Activated naive CD4-positive, alpha-beta T cell (primary cell): ENCODE measurements at regions not wholly inside any gene's neighbourhood (a gene's known extent, or its start where the extent isn't known, plus 50 kb on each side); places are given as distances from the start of the nearest gene placed in this dataset.

Source experiments
- DNase-seq, 4 experiments: peaks; one replicate each; lab custom pipeline; 2025; lab: John Stamatoyannopoulos, UW

GRCh38 chr18:72075040-72075439 lies 469.1 kb downstream of the CBLN2 start:
- no peak for DNase-seq

- DNase-seq = no peak
These were observed 481.1 kb downstream of the CBLN2 start for GRCh38 chr18:72063001-72063400.

- DNase-seq = no peak
These were observed 485.3 kb downstream of the CBLN2 start for GRCh38 chr18:72058851-72059250.

DNA sequence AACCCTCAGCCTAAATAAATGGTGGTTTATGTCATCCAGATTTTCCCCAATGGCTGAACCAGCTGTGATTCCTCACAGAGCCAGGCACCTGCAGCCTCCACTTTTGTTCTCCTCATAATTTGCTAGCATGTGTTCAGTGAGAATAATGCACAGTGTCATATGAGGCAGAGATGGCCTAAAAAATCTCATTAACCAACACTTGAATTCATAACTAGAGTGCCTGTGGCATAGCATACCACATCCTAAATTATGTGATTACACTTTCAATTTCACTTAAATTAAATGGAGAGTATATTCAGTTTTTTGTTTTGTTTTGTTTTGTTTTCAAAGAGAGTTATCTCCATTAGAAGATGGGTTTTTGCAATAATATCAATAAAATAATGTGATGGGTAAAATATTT lies 488.0 kb downstream of the CBLN2 start:
- no peak for DNase-seq

GRCh38 chr18:72041313-72042032 lies 502.7 kb downstream of the CBLN2 start:
- DNase-seq = no peak

GRCh38 chr18:72013427-72013850 lies 530.7 kb downstream of the CBLN2 start:
- DNase-seq = no peak

DNA sequence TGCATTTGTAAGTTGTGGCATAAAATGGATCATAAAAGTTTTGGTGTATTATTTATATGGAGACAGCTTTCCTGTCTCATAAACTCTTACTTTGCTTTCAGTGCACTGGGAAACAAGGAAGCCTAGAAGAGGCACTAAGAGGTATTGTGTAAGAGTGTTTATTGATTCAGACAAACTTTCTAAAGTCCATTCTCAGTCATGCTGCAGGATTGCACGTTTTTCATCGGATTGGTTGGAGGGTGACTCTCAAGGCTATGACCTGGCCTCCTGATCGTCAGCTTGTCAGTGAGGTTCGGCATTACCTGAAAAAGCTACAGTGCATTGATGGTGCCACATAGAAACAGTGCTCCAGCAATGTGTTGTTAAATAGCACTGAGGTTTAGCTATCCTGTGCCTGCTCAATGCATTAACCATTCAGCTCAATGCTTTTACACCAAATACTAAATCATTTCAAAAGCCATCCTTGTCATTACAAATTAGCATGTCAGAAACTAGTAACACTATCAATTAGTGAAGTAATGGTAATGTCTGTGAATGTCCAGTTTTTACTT lies 545.5 kb downstream of the CBLN2 start:
- no peak for DNase-seq

- DNase-seq = no peak
These were observed 548.2 kb downstream of the CBLN2 start for GRCh38 chr18:71995904-71996465.

DNA sequence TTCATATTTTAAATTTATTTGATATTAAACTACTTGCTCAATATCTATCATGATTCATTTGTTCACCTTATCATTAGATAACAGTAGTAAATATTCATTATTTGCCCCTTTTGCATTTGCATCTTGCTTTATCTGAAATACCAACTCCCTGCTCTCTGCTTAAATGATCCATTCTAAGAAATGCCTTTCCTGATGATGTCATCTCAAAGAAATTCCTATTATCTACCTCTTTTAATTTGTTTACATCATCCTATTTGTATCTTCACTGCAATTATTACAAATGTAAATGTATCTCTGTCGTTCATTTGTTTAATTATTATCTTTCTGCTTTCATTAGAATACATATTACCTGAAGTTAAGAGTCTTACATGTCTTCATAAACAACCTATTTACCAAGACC lies 549.9 kb downstream of the CBLN2 start:
- no peak for DNase-seq

DNA sequence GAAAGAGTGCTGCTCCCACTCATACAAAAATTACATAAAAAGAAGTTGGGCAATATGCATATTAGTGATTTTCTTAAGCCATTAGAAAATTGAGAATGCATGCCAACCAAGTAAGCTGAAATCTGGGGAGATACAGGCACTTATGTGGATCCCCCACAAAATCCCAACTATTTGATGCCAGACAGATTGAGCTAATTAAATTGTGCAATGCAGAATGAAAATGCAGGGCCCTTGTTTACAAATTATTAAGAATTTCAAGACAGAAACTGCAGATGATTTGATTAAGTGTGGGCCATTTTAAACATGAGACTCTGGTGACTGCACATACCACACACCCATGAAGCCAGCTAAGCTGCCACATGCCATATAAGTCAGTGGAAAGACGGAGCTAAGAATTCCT lies 554.5 kb downstream of the CBLN2 start:
- no peak for DNase-seq

DNA sequence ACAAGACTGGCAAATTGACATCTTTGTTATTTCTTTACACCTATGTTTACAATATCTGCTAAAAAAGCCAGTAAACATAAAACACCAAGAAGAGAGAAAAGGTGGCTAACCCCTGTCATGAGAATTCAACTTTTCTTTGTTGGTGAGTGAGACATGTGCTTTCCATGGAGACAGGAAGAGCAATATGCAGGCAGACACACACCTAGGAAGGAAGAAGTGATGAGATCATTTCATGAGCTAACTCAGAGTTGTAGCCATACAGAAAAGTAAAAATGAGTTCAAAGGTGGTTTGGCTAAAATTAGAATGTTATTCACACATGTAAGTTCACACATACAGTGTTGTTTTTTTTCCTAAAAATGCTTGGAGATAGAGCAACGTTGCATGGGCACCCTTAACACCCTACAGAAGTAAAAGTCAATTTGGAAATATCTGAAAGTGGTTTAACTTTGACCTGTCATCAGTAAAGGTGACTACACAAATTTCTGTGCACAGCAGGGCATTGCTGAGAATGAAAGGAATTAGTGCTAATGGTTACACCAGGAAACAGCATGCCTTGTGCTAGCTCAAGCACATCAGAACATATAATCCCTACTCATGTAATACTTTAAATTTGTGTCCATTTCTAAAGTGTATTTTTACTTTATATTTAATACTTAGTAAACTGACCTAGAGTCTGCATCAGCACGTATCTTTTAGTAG lies 557.6 kb downstream of the CBLN2 start:
- no peak for DNase-seq

DNA sequence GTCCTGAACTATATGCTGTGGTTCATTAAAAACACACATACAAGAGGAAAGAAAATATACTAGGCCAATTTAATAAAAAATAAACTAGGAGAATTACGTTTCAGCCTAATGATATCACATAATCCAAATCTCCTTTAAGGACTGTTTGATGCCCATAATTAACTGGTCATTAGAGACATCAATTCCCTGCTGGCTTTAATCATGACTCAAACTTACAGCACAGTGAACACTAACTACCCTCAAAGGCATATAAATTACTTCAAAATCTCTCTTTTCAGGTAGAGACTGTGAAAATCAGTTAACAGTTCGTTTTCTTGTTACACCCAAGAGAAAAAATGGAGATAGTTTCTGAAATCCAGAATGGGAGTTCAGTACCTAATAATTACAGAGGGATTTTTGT lies 567.4 kb downstream of the CBLN2 start:
- DNase-seq = no peak

DNA sequence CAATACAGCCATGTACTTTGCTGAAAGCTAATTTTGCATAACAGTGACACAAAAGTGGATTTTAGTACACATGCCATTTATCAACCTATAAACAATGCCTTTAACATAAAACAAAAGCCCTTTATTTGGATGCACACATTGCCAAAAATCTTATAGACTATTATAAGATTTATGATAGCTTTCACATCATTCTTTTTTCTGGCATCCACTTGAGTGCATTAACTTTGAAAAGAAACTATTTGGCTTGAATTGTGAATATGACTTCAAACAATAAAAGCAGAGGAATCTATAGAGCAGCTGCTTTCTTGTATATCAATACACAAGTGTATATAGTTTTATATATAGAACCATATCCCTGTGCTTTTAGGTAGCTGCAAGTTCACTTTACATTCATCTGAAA lies 577.4 kb downstream of the CBLN2 start:
- no peak for DNase-seq

- no peak for DNase-seq
These were observed 585.5 kb downstream of the CBLN2 start for GRCh38 chr18:71958605-71959004.

- no peak for DNase-seq
These were observed 593.1 kb downstream of the CBLN2 start for GRCh38 chr18:71951001-71951400.

GRCh38 chr18:71942433-71942832 lies 601.7 kb downstream of the CBLN2 start:
- DNase-seq = no peak

DNA sequence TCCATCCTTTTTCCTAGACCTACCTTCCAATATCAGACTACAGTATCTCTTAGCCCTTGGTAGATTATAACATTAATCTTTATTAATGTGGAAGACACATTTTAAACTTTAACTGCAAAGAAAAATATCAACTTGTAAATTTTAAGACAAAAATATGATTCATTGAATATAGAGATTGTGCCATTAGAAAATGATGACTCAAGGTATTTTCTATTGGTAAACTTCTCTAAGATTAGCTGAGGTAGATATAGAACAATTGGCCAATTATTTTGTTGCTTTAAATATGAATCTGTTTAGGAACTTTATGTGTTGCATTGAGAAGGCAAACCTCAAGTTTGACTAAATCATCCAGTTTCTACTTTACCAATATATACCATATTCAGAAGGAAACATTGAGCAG lies 604.7 kb downstream of the CBLN2 start:
- no peak for DNase-seq

DNA sequence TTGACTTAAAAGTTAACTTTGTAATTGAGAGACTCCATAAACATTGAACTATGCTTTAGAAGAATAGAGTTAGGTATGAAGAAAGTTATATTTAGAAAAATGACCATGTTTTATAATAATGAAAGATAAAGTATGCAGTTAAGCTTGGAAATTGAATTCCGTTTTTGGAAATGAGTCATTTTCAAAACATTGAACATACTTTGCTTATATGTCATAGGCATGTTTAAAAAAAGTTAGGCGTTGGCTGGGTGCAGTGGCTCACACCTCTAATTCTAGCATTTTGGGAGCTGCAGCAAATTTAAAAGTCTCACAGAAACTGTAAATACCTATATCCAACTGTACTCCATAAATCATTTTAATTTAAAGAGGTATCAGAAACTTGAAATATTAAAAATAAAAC lies 607.4 kb downstream of the CBLN2 start:
- DNase-seq = no peak

DNA sequence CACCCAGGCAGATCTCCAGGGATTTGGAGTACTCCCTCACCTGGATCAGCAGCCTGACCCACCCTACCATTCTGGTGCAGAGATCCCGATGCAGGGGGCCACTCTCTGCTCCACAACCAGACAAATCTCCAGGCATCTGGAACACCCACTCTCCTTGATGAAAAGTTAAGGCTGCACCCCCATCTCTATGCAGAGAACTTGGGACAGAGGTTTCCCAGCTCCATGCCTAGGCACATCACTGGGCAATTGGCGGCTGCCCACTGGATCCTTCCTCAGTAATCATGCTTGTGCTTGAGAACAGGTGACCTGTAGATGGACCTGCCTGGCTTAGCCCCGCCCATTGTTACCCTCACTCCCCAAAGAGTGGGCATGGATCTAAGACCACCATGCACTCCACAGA lies 624.9 kb downstream of the CBLN2 start:
- no peak for DNase-seq

DNA sequence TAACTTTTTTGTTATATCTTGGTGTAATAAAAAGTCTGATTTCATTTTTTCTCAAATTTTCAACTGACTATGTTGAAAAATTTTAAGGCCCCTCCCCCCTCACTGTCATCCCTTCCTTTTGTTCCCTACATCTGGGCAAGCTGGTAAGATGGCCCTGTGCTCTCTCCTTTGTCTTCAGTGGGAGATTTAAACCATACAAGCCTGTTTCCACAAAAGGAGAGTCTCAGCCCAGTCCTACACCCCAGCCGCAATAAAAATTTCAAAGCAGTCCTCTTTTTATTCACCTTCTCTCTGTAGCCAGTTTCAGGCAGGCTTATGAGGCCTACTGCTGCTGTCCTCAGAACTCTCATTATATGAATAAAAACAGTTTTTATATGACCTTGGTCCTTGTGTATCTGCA lies 630.5 kb downstream of the CBLN2 start:
- no peak for DNase-seq

DNA sequence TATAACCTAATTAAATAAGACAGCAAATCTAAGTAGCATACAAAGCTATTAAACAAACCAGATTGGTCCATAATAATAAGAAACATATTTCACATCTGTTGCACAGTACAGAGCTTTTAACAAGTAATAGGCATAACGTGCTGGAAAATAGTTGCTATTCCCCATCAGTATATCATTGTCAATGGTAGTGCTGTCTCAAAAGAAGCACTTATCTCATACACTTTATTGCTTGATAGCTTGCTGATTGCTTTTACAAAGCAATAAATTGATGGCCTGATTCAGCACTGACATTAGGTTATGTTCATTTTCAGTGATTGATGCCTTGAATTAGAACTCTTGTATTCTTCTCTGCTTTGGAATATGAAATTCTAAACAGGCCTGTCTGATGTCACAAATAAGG lies 641.7 kb downstream of the CBLN2 start:
- DNase-seq = no peak

DNA sequence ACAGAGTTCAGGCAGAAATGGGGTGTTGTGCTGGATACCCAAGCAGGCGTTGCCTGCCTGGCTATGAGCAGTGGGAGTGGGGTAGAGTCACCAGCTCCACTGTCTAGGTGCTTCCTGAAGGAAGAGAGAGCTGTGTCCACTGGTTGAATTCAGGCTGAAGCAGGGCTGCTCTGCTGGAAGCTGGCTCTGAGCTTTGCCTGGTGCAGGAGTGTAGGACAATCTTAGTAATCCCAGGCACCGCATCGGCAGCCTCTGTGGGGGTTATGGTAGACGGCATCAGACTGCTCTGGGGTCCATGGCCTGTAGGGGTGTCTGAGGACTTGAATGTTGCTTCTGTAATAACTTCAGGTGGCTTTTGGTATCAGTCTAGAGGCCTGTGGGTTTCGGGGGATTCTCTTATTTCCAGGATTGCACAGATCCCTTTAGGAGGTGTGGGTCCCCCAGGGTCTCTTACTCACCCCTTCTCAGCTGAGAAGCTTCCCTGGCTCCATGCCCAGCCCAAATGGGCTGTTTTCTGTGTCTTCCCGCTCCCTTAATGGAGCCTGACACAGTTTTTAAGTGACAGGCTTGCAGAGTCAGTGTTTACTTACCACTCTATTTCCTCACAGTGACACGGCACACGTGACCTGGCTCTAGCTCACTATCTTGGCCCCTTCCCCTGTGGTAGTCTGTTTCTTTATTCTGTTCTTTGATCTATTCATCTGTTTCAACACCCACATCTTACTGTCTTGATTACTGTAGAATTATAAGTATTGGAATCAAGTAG lies 644.3 kb downstream of the CBLN2 start:
- DNase-seq = no peak
